Activated CD4-positive, alpha-beta T cell treated with anti-CD3 and anti-CD28 coated beads, Interleukin-2, amount 10 ng/mL, durations not matched to agents 7 days and 5 days (primary cell): ENCODE measurements at regions not wholly inside any gene's neighbourhood (a gene's known extent, or its start where the extent isn't known, plus 50 kb on each side); places are given as distances from the start of the nearest gene placed in this dataset.

Source experiments
- CTCF ChIA-PET: fragments of 350-600 bp; sonication (Branson Sonifier 250); formaldehyde crosslinking; loops from one replicate; lab custom pipeline; 2021; ENCODE audit warnings: antibody characterized with exemption; lab: Charles Lee
- POLR2A ChIA-PET: fragments of 350-600 bp; sonication (Branson Sonifier 250); formaldehyde crosslinking; loops from one replicate; lab custom pipeline; 2021; ENCODE audit warnings: antibody characterized with exemption; lab: Charles Lee
- DNase-seq: peaks from one replicate; pipeline ENCODE4 v3.0.0-alpha.2; 2020
- H3K27ac Mint-ChIP-seq: one replicate; pipeline ENCODE4 v1.8.0; 2021; ENCODE audit warnings: mild to moderate bottlenecking, moderate library complexity, mixed read lengths
- H3K27me3 Mint-ChIP-seq: one replicate; pipeline ENCODE4 v1.8.0; 2021; ENCODE audit warnings: mixed read lengths
- H3K36me3 Mint-ChIP-seq: one replicate; pipeline ENCODE4 v1.8.0; 2021; ENCODE audit warnings: low read depth, mixed read lengths
- H3K4me1 Mint-ChIP-seq: one replicate; pipeline ENCODE4 v1.8.0; 2021; ENCODE audit warnings: mixed read lengths
- H3K4me3 Mint-ChIP-seq: one replicate; pipeline ENCODE4 v1.8.0; 2021; ENCODE audit warnings: mild to moderate bottlenecking, moderate library complexity, mixed read lengths
- H3K9me3 Mint-ChIP-seq: one replicate; pipeline ENCODE4 v1.8.0; 2021; ENCODE audit warnings: mixed read lengths

GRCh38 chr2:59677158-59677557, 876.3 kb downstream of the BCL11A start:
- POLR2A ChIA-PET = no interaction called here
- H3K27me3 Mint-ChIP-seq = no peaks in the 10 kb centered on the region
- CTCF ChIA-PET = no interaction called here
- no peak for DNase-seq
- no peaks in the 10 kb centered on the region for H3K4me1 Mint-ChIP-seq
- no peaks in the 10 kb centered on the region for H3K36me3 Mint-ChIP-seq
- no peaks in the 10 kb centered on the region for H3K9me3 Mint-ChIP-seq
- no peak overlapping the region for H3K4me3 Mint-ChIP-seq
- no peak overlapping the region for H3K27ac Mint-ChIP-seq

GRCh38 chr2:59674100-59674499, 879.4 kb downstream of the BCL11A start:
- Mint-ChIP-seq H3K4me3 (no peak overlapping the region), H3K9me3 (no peaks in the 10 kb centered on the region), H3K27ac (no peak overlapping the region), H3K27me3 (no peaks in the 10 kb centered on the region), H3K36me3 (no peaks in the 10 kb centered on the region), H3K4me1 (no peaks in the 10 kb centered on the region)
- DNase-seq = no peak
- ChIA-PET POLR2A (no interaction called here), CTCF (no interaction called here)

- H3K27me3 Mint-ChIP-seq = no peaks in the 10 kb centered on the region
- no peaks in the 10 kb centered on the region for H3K4me1 Mint-ChIP-seq
- POLR2A ChIA-PET = no interaction called here
- CTCF ChIA-PET = interaction anchor here (0.7 kb wide), 1 partner anchor 11 kb away, joined by 6 read pairs; no protein-coding TSS in a partner anchor
- no peak overlapping the region for H3K27ac Mint-ChIP-seq
- no peak for DNase-seq
- H3K9me3 Mint-ChIP-seq = no peaks in the 10 kb centered on the region
- no peak overlapping the region for H3K4me3 Mint-ChIP-seq
- H3K36me3 Mint-ChIP-seq = no peaks in the 10 kb centered on the region
Observed at GRCh38 chr2:59665021-59665420, 888.4 kb downstream of the BCL11A start.

GRCh38 chr2:59662127-59662861, 891.2 kb downstream of the BCL11A start:
- POLR2A ChIA-PET = no interaction called here

DNA sequence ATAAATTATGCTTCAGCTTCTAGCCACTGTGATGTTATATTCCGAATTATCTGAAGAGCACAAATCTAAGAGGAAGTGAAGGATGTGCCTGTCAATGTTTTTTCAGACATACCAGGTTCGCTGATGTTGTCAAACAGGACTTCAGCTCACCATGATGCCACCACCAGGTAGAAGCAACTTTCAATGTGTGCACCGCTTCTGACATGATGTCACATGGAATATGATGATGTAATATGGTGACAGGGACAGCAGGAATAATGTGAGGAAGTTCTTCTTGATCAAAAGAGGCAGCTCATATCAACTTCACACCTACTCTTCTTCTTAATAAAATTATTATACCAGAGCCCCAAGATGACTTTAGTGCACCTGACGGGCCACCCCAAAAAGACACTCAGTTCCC, 893.2 kb downstream of the BCL11A start:
- H3K27me3 Mint-ChIP-seq = no peaks in the 10 kb centered on the region
- no peak overlapping the region for H3K27ac Mint-ChIP-seq
- H3K4me3 Mint-ChIP-seq = no peak overlapping the region
- ChIA-PET POLR2A (no interaction called here), CTCF (no interaction called here)
- H3K36me3 Mint-ChIP-seq = no peaks in the 10 kb centered on the region
- no peak for DNase-seq
- no peaks in the 10 kb centered on the region for H3K9me3 Mint-ChIP-seq
- no peaks in the 10 kb centered on the region for H3K4me1 Mint-ChIP-seq

More at GRCh38 chr2:59662127-59662861, 891.2 kb downstream of the BCL11A start:
- DNase-seq = no peak
- CTCF ChIA-PET = interaction anchor here (1.1 kb wide), 1 partner anchor 327 kb away, joined by 3 read pairs; no protein-coding TSS in a partner anchor
- Mint-ChIP-seq H3K36me3 (no peaks in the 10 kb centered on the region), H3K27me3 (no peaks in the 10 kb centered on the region), H3K4me1 (no peaks in the 10 kb centered on the region), H3K4me3 (no peak overlapping the region), H3K27ac (no peak overlapping the region), H3K9me3 (no peaks in the 10 kb centered on the region)

- Mint-ChIP-seq H3K27me3 (no peaks in the 10 kb centered on the region), H3K27ac (no peak overlapping the region), H3K4me3 (no peak overlapping the region), H3K36me3 (no peaks in the 10 kb centered on the region), H3K4me1 (no peaks in the 10 kb centered on the region), H3K9me3 (no peaks in the 10 kb centered on the region)
- ChIA-PET CTCF (no interaction called here), POLR2A (no interaction called here)
- no peak for DNase-seq
Observed at GRCh38 chr2:59658906-59659635, 894.4 kb downstream of the BCL11A start.

DNA sequence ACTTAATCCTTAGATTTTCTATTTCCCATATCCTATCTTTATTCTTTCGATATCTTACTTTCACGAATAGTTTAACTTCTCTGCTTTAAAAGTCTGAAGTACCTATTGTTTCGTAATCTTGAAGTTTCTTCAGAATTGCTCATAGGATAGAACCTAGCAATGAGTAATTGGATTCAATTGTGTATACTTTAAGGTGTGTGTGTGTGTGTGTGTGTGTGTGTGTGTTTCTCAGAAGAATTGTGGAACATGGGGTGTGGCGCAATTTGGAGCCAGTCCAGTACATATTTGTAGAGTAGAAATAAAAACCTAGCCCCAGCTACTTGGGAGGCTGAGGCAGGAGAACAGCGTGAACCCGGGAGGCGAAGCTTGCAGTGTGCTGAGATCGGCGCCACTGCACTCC, 897.6 kb downstream of the BCL11A start:
- no peak for DNase-seq
- ChIA-PET POLR2A (no interaction called here), CTCF (no interaction called here)
- no peaks in the 10 kb centered on the region for H3K4me1 Mint-ChIP-seq
- H3K27me3 Mint-ChIP-seq = no peaks in the 10 kb centered on the region
- H3K27ac Mint-ChIP-seq = no peak overlapping the region
- H3K36me3 Mint-ChIP-seq = no peaks in the 10 kb centered on the region
- H3K9me3 Mint-ChIP-seq = no peaks in the 10 kb centered on the region
- no peak overlapping the region for H3K4me3 Mint-ChIP-seq

GRCh38 chr2:59654710-59655109, 898.7 kb downstream of the BCL11A start:
- H3K27me3 Mint-ChIP-seq = no peaks in the 10 kb centered on the region
- CTCF ChIA-PET = no interaction called here
- H3K4me1 Mint-ChIP-seq = no peaks in the 10 kb centered on the region
- H3K9me3 Mint-ChIP-seq = no peaks in the 10 kb centered on the region
- H3K27ac Mint-ChIP-seq = no peak overlapping the region
- POLR2A ChIA-PET = interaction anchor here (0.5 kb wide), 1 partner anchor 261 kb away, joined by 3 read pairs; no protein-coding TSS in a partner anchor
- H3K36me3 Mint-ChIP-seq = no peaks in the 10 kb centered on the region
- no peak for DNase-seq
- no peak overlapping the region for H3K4me3 Mint-ChIP-seq

- DNase-seq = no peak
- Mint-ChIP-seq H3K27ac (no peak overlapping the region), H3K36me3 (no peaks in the 10 kb centered on the region), H3K9me3 (no peaks in the 10 kb centered on the region), H3K27me3 (no peaks in the 10 kb centered on the region), H3K4me1 (no peaks in the 10 kb centered on the region), H3K4me3 (no peak overlapping the region)
- ChIA-PET CTCF (no interaction called here), POLR2A (no interaction called here)
Observed at GRCh38 chr2:59653164-59653563, 900.3 kb downstream of the BCL11A start.

GRCh38 chr2:59630789-59631188, 922.7 kb downstream of the BCL11A start:
- ChIA-PET CTCF (no interaction called here), POLR2A (no interaction called here)
- Mint-ChIP-seq H3K4me1 (no peaks in the 10 kb centered on the region), H3K27ac (no peak overlapping the region), H3K36me3 (no peaks in the 10 kb centered on the region), H3K27me3 (no peaks in the 10 kb centered on the region), H3K9me3 (no peaks in the 10 kb centered on the region), H3K4me3 (no peak overlapping the region)
- no peak for DNase-seq

DNA sequence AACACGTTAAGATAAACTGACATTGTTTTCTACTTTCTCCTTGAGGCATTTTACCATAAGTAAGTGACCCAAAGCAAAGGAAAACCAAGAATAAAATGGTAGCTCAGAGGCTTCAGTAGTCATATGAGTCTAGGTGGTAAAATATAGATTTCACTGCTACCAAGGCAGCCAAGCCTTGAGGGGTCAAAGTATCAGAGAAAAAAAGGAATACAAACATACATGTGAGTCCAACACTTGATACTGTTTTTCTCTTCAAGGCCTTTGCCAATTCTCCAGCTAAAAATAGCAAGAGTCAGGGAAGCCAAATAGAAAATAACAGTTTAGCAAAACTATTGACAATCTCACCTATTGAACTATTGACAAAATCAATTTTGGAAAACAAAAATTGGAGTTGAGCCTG, 925.9 kb downstream of the BCL11A start:
- Mint-ChIP-seq H3K9me3 (no peaks in the 10 kb centered on the region), H3K27ac (no peak overlapping the region), H3K36me3 (no peaks in the 10 kb centered on the region), H3K4me3 (no peak overlapping the region), H3K4me1 (no peaks in the 10 kb centered on the region), H3K27me3 (no peaks in the 10 kb centered on the region)
- no peak for DNase-seq
- CTCF ChIA-PET = no interaction called here
- POLR2A ChIA-PET = no interaction called here

DNA sequence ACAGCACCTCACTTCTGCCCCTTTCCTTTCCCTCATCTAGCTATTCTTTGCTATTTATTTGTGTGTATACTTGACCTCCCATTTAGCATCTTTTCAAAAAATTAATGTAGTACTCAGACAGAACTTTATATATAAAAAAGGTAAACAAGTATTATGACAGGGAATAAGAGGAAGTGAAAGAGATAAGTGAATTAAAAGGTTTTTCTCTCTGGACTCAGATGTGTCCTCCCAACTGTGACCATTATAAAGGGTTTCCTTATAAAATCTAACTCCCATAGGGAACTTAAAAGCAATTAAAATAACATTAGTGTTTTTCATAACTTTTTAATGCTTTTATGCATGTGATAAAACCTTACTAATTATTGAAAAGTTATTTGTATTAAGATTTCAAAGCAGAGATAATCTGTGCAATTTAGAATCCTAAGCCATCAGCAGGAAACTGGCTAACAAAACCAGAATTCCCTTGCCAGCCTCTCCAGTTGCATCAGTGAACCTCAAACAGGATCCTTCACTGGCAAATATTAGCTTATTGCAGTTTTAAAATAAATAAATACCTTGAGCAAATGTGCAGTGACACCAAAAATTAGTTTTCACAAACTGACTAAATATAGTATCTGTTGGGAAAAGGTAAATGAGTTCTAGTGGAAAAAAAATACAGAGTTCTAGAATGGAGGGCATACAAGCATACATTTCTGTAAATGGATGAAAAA, 930.7 kb downstream of the BCL11A start:
- ChIA-PET POLR2A (no interaction called here), CTCF (no interaction called here)
- no peak for DNase-seq
- H3K36me3 Mint-ChIP-seq = no peaks in the 10 kb centered on the region
- H3K27me3 Mint-ChIP-seq = no peaks in the 10 kb centered on the region
- peaks cover 3% of the 10 kb centered on the region for H3K9me3 Mint-ChIP-seq
- no peak overlapping the region for H3K4me3 Mint-ChIP-seq
- no peak overlapping the region for H3K27ac Mint-ChIP-seq
- no peaks in the 10 kb centered on the region for H3K4me1 Mint-ChIP-seq

GRCh38 chr2:59604123-59604522, 949.3 kb downstream of the BCL11A start:
- H3K4me3 Mint-ChIP-seq = no peak overlapping the region
- no peak overlapping the region for H3K27ac Mint-ChIP-seq
- no peaks in the 10 kb centered on the region for H3K27me3 Mint-ChIP-seq
- CTCF ChIA-PET = no interaction called here
- no peak for DNase-seq
- no peaks in the 10 kb centered on the region for H3K4me1 Mint-ChIP-seq
- POLR2A ChIA-PET = no interaction called here
- H3K9me3 Mint-ChIP-seq = no peaks in the 10 kb centered on the region
- no peaks in the 10 kb centered on the region for H3K36me3 Mint-ChIP-seq
